ENCODE measurements at regions not wholly inside any gene's neighbourhood (a gene's known extent, or its start where the extent isn't known, plus 50 kb on each side); places are given as distances from the start of the nearest gene placed in this dataset.

DNA sequence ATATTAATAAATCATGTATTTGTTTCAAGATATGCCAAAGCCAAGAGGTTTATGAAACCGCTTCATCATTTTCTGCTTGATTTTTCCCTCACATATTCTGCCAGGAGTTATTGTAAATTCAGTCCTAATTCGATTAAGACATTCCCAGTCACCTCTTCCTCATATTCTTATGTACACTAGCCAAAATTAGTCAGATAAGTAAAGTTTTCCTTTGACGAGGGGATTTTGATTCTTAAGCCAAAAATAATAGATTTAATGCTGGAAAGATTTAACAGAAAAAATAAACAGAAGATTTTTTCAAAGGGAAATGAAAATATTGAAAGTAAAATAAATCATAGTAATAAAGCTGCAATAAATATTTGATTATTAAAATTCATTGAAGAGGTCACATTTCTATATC is 51.0 kb upstream of the VEGFC start:
- no peak for DNase-seq

DNA sequence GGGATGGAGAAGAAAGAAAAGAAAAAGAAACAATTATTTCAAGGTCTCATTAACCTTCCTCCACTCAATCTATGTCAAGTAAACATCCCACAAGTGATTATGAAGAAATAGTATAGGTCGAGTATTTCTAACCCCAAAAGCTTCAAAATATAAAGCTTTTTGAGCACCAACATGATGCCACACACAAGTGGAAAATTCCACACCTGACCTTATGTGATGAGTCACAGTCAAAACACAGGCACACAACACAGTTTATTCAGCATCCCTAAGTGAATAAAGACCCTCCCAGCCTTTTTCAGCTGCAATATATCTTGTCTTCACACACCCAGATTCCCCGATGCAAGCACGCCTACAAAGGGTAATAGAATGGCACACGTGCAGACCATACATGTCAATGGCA is 51.7 kb upstream of the VEGFC start:
- DNase-seq, result no peak

DNA sequence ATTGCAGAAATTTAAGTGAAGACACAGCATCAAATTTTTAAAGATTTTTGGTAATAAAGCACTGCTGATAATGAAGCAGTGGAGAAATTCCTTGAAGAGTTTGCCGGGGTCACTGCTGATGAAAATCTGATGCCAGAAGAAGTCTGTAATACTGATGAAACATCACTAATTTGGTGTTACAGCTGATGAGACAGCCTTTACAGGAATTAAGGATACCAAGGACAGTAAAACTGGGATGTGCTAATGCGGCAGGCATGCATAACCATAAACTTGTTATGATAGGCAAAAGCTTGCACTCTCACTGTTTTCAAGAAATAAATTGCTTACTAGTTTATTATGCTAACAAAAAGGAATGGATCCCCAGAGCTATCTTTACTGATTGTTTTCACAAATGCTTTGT is 52.9 kb upstream of the VEGFC start:
- DNase-seq, result no peak

DNA sequence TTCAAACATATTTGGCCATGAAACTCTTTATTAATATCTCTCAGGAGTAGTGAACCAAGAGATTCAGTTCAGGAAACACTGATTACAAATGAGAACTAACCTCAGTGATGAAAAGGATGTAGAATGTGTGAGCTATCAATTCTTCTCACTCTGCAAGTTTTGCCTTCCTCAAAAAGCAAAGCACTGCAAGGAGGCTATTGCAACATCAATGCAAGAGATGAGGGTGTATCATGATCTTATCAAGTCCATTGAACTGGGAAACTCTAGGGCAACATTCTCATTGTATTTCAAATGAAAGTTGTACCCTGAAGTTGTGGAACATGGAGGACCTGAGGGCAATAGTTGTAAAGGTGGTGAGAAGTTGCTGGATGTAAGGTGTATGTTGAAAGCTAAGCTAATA is 56.4 kb upstream of the VEGFC start:
- DNase-seq, result no peak

DNA sequence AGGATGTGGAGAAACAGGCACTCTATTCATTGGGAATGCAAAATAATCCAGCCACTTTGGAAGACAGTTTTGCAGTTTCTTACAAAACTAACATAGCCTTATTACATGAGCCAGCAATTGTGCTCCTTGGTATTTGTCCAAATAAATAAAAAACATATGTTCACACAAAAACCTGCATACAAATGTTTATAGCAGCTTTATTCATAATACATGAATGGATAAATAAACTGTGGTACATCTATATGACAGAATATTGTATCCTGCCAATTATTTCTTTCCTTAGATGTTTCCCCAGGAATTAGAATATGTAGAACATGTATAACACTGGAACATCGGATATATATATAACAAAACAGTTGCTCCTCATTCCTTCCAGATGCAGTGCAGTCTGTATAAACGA is 57.7 kb upstream of the VEGFC start:
- DNase-seq, result no peak

DNA sequence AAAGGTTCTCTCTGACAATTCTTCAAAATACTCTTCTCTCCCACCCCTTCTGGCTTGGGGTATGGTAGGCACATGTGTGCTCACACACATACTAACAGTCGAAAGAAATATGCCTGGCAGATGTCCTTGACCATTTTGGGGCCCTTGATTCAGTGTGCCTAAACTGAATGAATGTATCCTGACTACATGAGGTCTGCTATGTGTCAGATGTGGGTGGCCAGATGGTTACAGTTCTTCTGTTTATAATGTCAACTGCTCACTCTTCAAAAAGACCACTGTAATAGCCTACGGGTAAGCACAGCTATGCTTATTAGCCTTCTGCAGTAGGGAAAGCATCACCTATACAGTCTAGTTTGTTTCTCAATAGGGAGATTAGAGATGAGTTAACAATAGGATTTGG is 63.7 kb upstream of the VEGFC start:
- DNase-seq, result no peak

DNA sequence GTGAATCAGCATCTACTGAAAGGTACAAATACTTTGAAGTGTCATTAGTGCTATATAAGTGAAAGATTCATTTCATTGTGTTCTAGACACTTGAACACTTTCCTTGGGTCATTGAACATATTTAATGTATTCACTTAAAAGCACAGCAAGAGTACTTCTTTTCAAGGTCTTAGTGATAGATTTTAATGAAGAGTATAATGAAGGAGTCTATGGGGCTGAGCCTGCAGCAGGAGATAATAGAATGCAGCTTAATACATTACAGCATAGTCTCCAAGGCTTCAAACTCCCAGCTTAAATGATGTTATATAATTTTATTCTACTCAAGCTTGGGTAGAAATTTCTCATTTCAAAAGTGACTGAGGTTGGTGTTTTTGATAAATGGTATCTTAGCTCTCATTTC is 66.1 kb upstream of the VEGFC start:
- no peak for DNase-seq

DNA sequence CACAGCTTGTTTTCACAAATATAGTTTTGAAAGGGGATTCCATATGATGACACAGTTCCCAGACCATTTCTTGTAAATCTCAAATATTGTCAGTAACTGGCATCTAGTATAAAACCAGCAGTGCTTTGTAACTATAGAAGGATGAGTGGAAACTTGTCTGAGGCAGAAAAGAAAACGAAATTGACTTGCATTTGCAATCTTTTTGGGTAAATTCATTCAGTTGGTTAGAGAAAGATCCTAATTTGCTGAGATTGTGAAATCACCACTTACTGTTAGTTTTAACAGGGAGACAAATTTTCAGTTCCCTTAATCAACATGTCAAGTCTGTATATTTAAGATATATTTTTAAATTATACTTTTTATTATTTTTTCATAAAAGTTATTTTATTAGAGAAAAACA is 71.5 kb upstream of the VEGFC start:
- no peak for DNase-seq

DNA sequence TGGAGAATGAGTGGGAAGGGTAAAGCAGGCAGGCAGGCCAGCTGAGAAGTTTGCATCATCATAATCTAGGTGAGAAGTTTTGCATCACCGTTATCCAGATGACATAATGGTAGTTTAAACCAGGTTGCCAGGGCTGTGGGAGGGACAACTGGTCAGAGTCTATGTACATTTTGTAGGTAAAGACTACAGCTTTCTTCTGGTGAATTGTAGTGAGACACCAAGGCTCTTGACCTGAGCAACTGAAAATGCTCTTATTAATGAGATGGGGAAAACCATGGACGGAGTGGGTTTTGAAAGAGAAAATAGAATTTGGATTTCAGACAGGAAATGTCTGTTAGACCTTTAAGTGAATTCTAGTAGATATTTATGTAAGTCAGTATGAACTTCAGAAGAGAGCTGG is 76.0 kb upstream of the VEGFC start:
- DNase-seq, result no peak

DNA sequence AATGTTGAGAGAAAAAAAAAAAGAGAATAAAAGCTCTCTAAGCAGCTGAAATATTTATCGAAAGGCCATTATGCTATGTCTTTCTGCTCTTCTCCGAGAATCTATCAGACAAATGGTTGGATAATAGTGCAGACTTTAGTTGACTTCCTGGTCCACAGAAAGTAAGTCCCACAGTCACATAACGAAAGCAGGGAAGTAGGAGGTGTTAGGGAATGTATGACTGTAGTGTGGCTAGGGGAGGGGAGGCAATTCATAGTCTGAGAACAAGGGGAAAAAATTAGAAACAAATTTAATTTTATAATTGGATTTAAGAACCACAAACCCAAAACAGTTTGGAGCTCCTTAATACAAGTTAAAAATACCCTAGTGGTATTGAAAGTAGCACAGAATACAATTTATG is 79.7 kb upstream of the VEGFC start:
- no peak for DNase-seq

DNA sequence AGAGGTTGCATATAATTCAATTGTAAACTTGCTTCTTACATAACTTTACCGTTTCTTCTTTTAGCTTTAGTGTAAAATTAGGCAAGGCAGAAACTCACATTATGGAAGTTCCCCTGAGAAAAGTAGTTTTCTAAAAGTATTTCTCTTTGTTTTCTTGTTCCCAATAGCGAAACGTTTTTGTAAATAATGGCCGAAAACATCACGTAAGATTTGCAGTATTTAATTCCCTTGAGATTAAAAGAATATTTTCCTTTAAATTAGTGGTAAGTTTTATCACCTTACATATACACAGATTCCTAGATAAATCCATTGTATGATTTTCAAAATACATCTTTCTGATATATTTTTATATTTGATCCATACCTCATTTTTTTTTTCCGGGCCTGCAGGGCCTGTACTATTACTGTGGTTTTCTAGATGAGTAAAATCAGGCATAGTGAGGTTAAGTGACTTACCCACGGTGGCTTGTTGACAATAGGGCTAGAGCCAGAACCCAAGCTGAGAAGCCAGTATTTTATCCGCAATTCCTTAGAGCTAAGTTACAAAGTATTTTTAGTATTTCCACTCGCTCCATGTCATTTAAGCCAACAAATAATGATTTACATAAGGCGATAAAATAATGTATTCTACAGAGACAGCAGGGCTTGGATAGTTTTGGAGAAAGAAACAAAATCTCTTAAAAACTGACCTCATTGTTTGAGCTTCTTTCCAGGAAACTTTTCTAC is 82.2 kb upstream of the VEGFC start:
- no peak for DNase-seq

DNA sequence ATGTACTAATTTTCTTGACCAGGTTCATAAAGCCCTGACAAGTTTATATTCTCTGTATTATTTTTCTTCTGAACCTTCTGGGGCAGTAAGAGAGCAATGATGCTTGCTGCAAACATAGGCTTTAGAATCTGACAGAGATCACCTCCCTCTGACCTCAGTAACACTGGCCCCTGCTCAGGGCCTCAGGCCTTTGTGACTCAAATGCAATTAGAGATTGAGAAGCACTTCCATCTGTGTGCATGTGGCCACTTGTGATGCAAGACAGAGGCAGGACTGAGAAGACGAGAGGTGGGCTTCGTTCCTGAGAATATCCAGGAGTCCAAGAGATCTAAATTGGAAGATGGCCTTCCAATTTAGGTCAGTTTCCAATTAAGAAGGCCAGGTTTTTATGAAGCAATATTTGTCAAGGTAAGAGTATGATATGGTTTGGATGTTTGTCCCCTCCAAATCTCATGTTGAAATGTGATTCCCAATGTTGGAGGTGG is 82.8 kb upstream of the VEGFC start:
- DNase-seq, result no peak

DNA sequence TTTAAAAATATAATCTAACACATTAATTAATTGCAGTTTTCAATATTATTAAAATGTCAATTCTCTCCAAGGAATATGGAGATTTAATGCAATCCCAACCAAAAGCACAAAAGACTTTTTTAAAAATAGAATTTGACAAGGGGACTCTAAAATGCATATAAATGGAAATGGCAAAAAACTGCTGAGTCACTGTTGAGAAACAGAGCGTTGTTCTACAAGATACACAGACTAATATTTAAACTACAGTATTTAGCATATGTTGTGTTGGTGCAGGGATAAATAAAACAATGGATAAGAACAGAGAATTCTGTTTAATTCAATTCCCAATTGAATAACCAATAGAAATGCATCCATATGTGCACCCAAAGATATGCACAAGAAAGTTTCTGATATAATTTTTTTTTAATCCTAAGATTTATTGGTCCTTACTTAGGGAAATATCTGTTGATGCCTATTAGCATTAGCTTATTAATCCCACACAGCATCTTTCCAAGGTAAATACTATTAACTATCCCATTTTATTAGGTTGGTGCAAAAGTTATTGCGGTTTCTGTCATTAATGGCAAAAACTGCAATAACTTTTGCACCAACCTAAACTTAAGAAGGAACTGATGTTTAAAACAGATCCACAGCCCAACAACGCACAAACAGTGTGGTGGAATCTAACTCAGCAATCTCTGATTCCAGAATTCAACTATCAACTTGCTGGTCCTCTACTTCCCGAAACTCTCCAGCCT is 86.8 kb upstream of the VEGFC start:
- no peak for DNase-seq

DNA sequence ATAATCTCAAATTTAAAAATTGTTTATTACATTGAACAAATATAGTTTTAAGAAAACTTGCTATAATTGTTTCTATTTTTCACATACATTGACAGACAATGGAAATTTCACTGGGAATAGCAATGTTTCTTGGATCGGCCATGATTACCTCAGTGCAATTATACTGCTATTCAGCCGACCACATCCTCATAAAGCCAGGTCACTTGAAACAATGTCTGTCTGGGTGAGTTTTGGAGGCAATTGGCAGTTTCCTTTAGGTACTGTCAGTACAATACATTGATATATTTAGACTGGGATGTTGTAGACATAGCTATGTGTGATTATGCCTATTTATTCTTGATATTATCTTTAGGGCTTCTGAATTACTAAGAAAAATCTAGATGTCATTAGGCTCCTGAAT is 89.5 kb upstream of the VEGFC start:
- no peak for DNase-seq

DNA sequence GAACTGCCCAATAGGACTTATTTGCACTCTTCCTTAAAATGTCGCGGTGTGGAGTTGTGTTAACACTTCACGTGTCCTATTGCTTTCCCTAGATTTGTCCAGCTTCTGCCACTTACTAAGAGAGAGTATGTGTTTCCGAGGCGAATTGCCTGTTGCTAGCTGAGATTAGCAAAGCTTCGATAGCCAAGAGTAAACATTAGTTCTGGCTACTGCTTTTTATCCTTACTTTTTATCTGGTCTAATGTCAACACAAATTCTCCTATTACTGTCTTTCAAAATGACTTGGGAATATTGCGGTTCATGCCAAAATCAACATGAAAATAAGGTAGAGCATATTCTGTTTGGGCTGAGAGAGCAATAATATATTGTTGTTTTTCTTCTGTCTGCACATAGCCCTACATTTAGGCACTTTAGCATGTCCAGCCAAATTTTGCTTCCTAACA is 90.4 kb upstream of the VEGFC start:
- DNase-seq, result no peak

DNA sequence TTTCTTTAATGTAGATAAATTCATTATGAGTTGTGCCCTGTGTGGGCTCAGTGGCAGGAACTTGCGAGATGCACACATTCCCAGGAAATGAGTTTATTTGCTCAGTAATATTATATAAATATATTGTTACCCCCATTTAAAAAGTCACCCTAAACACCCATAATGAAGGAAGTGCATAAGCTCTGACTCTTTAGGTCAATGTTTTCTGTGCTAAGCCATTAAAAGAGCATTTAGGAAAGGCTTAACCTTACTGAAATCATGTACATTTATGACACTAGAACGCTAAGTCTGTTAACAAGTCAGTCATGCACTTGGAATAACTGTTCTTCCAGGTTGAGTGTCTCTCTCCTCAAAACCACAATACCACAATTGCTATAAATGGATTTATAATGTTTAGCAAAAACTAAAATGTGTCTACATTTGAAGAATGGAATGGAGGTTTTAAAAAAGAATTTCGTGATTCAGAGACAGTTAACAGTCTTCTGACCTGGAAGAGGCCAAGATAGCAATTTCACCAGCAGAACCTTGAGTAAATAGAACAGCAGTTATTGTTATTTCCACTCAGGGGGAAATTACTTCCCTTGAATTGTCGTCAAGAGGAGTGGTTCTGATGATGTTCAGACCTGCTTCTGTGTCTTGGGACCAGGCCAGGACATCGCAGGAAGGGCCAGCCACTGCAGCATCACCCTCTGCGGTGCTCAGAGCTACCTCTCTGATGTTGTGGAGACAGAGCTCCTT is 91.1 kb upstream of the VEGFC start:
- DNase-seq, result no peak

DNA sequence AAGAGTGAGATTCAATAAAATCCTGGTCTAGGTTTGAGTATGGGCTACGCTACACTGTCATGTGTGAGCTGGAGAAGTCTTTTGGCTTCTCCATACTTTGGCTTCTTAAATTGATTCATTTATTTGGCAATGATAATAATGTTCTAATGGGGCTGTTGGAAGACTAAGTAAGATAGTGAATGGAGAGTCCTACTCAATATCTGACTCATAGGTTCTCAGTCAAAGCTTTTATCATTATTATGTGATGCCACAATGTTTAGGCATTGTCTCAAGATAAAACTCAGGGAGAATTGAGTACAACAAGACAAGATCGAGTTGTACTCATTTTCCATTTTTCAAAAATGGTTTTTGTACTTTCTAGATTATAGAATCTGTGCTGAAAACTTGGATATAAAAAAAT is 92.5 kb upstream of the VEGFC start:
- DNase-seq, result no peak

DNA sequence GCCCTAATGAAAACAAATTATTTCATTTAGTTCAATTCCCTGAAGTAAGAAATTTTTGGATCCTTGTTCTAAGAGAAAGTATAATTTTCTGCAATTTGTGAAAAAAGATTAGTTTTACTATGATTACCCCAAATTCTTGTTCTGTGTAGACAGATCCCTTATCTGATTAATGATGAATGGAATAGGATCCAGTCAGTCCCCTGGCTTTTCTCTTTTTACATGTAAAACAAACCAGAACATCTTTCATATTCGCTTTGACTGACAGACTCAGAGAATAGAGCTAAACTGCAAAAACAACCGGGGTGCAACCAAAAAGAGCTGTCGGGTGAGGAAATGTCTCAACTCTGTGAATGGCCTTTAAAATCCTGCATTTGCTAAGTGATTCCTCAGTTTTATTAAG is 93.4 kb upstream of the VEGFC start:
- DNase-seq, result no peak

DNA sequence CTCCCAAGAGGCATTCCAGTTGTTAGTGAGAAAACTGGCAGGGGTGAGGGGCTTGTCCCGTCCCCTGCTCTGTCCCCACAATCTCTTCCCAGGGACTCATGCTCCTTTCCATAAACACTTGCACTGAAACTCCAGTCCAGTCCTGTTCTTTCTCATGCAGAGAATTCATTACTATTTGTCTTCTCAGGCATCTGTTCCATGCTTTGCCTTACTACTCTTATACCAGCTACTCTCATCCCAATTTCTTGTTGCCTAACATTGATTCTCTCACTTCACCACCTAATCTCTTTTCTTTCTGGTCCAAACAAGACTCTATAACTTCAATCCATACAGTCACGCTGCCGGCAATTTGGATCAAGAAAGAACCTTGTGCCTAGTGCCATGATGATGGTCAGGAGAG is 97.1 kb upstream of the VEGFC start:
- no peak for DNase-seq

DNA sequence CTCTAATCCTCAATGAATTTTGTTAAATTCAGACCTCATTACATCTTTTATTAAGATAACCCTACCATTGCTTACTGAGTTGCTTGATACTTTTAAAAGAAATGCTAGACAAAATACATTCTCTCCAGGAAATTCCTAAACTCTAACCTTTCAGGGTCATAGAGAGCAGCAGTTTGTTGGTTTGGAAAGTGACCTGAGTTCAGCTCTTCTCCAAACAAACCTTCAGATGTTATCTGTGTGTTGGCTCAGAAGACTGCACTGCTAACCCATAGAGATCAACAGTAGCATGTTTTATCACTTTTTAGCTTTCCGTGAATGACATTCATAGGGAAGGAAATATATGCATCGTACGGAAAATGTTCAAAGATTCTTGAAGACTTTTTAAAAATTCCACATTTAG is 101.8 kb upstream of the VEGFC start:
- no peak for DNase-seq

DNA sequence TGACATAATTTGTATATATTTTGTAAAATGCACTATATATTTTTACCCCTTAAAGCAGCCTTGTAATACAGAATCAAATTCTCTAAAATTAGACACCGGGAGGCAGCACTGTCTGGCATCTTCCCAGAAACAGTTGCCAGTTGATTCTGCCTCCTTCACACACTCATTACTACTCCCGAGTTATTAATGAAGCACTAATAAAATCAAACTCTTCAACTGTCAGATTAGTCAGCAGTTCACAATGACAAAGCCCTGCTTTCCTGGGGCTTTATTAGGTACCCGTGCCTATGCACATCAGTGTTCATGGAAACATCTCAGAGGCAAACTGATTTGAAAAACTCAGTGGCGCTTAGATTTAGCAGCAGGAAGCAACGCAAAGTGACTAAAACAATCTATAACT is 103.5 kb upstream of the VEGFC start:
- DNase-seq, result no peak

DNA sequence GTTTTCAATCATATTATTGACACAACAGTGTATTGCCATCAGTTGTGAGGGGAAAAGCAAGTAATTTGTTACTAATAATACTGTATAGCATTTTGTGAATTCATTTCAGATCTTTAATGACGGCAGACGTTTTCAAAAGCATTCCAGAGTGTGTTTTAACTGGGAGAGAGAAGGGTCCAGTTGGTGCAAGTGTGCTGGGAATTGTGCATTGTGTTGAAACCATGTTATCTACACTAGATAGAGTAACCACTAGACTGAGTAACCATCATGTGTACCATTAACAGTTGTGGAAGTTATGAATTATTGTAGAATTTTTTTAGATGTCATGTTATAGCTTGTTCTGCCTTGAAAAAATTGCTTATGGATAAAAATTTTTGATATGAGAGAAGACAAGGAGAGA is 104.5 kb upstream of the VEGFC start:
- no peak for DNase-seq

DNA sequence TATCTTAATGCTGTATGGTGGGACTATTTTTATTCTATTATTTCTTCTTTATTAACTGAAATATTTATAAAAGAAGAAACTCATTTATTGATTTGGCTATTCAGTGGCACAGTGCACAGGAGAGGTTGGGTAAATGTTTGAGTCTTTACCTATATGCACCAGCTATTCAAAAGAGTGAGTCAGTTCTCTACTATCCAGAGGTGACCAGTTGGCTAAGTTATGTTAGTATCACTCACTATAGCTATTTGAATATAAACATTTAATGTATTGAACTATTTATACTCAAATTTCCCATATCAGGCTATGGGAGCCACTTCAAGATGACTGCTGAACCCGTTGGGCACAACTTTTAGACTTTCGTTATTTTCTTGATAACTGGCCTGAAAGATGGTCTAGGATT is 106.1 kb upstream of the VEGFC start:
- DNase-seq, result no peak

DNA sequence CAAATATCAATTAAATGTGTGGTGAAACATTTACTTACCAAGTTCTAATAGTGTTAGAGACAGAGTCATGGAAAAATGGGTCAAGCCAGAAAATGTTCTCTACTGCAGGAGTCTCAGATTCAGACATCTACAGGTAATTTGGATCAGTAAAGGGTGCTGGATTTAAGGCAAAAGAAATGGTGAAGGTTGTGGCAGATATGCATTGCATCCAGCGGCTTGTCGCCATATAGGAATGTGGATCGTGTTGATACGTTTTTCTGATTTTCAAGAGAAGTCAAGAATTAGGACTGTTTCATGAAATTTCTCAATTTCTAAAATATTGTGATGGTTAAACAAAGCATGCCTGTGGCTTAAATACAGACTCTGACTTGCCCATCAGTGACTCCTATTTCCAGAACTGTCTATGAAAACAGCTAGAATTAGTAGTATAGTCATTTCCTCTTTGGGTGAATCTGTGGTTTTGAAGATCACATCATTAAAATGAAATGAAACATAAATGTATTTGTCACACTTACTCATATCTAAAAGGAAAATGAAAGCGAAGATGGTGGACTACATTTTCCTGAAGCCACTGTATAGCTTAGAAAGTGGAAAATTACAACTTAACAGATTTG is 110.1 kb upstream of the VEGFC start:
- DNase-seq, result no peak

Data from activated CD4-positive, CD25-positive, alpha-beta regulatory T cell treated with anti-CD3 and anti-CD28 coated beads, Interleukin-2, amount 50 U/mL, for 72 hours (primary cell).